ENCODE measurements at regions not wholly inside any gene's neighbourhood (a gene's known extent, or its start where the extent isn't known, plus 50 kb on each side); places are given as distances from the start of the nearest gene placed in this dataset.

DNA sequence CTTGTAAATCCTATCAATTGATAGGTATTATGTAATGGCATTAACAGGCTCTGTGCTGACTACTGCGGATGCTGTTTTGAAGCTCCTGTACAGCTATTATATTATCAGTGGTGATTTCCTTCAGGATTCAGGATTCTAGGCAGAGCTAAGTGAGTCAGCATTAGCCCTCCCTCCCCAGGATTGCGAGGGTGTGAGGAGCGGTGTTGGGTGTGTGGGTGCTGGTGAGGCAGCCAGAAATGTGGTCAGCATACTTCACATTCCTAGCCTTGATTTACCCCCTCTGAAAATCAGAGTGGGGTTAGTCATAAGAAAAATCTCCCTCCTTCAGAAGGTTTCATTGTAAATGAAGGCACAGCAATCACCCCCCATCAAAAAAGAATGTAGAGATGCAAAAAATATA lies 72.5 kb downstream of the SNTN start:
- TF ChIP-seq POLR2AphosphoS5 (IDR thresholded peaks at IDR 0.05; ENCODE audit: insufficient read depth, low read depth, low read length) (no peak), POLR2A (IDR thresholded peaks at IDR 0.05; ENCODE audit: low read depth, low read length) (no peak), EZH2 (IDR thresholded peaks at IDR 0.05; ENCODE audit: borderline replicate concordance, low read depth, low read length, severe bottlenecking) (no peak), JUN (IDR thresholded peaks at IDR 0.05; ENCODE audit: borderline replicate concordance, insufficient read depth, insufficient read length, low read depth) (no peak), GATA2 (IDR thresholded peaks at IDR 0.05; ENCODE audit: insufficient read depth, insufficient read length, low read depth, low read length) (no peak), FOS (IDR thresholded peaks at IDR 0.05; ENCODE audit: borderline replicate concordance, insufficient read depth, low read length) (no peak)
- TF ChIP-seq, protein P1, sequence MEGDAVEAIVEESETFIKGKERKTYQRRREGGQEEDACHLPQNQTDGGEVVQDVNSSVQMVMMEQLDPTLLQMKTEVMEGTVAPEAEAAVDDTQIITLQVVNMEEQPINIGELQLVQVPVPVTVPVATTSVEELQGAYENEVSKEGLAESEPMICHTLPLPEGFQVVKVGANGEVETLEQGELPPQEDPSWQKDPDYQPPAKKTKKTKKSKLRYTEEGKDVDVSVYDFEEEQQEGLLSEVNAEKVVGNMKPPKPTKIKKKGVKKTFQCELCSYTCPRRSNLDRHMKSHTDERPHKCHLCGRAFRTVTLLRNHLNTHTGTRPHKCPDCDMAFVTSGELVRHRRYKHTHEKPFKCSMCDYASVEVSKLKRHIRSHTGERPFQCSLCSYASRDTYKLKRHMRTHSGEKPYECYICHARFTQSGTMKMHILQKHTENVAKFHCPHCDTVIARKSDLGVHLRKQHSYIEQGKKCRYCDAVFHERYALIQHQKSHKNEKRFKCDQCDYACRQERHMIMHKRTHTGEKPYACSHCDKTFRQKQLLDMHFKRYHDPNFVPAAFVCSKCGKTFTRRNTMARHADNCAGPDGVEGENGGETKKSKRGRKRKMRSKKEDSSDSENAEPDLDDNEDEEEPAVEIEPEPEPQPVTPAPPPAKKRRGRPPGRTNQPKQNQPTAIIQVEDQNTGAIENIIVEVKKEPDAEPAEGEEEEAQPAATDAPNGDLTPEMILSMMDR (IDR thresholded peaks at IDR 0.05; ENCODE audit: extremely low read depth in 1 of 2, insufficient read depth in 1 of 2, low read depth in 1 of 2, low read length in 2 of 2): no peak
- TF ChIP-seq, protein P2, sequence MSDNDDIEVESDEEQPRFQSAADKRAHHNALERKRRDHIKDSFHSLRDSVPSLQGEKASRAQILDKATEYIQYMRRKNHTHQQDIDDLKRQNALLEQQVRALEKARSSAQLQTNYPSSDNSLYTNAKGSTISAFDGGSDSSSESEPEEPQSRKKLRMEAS (IDR thresholded peaks at IDR 0.05; ENCODE audit: insufficient read depth, insufficient read length): no peak

Data from endothelial cell of umbilical vein (primary cell).